ENCODE measurements at regions not wholly inside any gene's neighbourhood (a gene's known extent, or its start where the extent isn't known, plus 50 kb on each side); places are given as distances from the start of the nearest gene placed in this dataset.
A peak's percentile ranks its signal among the peaks of the same experiment; 100 is the strongest.

GRCh38 chr15:70469651-70470555, 293.5 kb downstream of the UACA start:
- DNase-seq: no peak

GRCh38 chr15:70469182-70469581, 294.2 kb downstream of the UACA start:
- DNase-seq: no peak

GRCh38 chr15:70466895-70467529, 296.3 kb downstream of the UACA start:
- peak; percentile 27 for DNase-seq

DNA sequence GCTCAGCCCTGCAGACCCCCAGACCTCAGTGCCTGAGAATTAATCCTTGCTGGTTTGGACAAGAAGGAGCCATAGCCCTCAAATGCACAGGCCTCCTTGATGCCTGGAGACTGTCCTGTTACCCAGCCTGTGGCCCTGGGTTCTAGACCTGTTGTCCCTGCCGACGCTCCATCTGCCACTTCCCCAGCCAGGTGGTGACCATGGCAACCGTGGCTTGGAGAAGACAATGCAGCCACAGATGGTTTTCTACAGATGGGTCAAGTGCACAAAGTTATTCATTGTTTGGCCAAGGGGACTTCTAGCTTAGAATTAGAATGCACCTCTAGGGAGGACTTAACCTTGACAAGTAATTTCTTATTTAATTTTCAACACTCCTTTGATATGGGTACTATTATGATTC, 297.1 kb downstream of the UACA start:
- DNase-seq: no peak

DNA sequence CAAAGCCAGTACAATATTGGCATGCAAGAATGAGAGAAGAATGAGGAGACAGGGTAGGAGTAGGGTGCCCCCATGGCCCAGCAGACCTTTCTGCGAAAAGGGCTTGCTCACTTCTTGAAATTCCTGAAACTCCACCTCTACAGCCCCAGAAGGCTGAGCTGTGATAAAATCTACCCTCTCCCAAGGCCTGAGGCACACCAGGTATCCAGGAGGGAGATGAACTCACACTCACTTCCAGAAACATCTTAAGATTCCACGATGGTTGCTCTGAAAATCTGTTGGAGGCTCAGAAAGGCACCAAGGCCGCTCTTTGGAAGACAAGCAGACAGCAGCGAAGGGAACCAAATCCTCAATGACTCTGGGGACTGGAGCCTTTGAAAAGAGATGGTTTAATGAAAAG, 297.5 kb downstream of the UACA start:
- no peak for DNase-seq

- DNase-seq: no peak
Observed at GRCh38 chr15:70463453-70463834, 299.9 kb downstream of the UACA start.

DNA sequence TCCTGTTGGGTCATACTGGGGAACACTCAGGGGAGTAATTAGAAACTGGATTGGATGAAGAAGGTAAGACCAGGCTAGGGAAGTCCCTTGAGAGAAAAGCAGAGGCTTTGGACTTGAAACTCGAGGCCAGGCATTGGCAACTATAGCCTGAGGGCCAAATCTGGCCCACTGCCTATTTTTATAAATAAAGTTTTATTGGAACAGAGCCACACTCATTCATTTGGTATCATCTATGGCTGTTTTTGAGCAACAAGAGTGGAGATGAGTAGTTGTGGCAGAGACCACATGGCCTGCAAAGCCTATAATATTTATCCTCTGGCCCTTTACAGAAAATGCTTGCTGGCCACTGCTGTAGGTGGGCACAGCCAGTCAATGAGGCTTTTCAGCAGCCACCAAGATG, 301.4 kb downstream of the UACA start:
- no peak for DNase-seq

- no peak for DNase-seq
Observed at GRCh38 chr15:70461017-70461416, 302.3 kb downstream of the UACA start.

DNA sequence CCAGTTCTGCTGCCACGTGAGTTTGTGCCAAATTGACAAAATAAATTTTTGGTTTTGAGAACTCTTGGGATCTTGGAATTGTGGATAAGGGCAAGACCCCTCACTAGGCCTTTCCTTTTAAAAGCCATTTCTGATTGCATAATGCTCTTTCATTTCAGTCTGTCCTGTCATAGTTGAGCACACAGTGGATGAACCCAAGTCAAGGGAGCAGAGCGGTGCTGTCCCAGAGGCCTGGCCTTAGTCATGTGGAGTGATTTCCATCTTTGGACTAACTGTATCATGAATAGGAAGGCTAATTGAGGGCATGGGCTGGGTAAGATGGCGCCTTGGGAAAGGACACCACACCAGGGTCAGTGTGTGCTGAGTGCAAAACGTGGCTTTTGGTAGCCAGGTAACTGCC, 304.0 kb downstream of the UACA start:
- no peak for DNase-seq

- DNase-seq: no peak
Observed at GRCh38 chr15:70453766-70454165, 309.6 kb downstream of the UACA start.

GRCh38 chr15:70453238-70453637, 310.1 kb downstream of the UACA start:
- DNase-seq: no peak

DNA sequence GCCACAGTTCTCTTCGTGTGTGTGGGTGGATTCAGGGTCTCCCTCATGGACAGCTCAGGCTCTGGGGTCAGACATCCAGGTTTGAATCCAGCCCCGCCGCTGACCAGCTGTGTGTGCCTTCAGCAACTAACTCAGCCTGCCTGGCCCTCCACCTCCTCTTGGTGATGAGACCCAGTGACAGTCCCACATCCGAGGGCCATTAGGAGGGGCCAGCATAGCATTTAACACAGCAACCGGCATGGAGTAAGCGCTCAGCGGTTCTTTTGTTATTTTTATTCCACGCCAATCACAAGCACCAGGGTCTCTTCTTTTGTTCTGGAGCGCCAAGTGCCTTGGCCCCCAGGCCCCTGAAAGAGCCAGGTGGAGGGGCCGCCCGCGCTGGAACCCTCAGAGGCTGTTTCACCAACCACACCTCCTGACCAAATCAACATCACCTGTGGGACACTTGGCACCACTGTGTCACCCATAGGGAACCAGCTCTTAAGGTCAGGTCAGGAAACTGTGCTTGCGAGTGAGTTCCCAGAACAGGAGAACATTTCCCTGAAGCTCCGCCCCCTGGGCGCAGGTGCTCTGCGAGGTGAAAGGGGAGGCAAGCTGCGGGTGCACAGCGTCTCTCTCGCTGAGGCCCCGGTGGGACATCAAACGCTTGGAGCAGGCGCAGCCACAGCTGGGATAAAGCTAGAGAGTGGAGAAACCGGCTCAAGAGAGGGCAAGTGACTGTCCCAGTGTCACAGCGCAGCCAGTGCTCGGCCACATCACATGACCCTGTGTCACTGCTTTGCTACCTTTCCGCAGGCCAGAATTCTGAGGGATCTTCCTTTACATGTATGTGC, 311.3 kb downstream of the UACA start:
- no peak for DNase-seq

GRCh38 chr15:70450142-70450443, 313.3 kb downstream of the UACA start:
- no peak for DNase-seq

- DNase-seq: no peak
Observed at GRCh38 chr15:70449311-70450141, 313.8 kb downstream of the UACA start.

- DNase-seq: no peak
Observed at GRCh38 chr15:70447928-70448698, 315.2 kb downstream of the UACA start.

DNA sequence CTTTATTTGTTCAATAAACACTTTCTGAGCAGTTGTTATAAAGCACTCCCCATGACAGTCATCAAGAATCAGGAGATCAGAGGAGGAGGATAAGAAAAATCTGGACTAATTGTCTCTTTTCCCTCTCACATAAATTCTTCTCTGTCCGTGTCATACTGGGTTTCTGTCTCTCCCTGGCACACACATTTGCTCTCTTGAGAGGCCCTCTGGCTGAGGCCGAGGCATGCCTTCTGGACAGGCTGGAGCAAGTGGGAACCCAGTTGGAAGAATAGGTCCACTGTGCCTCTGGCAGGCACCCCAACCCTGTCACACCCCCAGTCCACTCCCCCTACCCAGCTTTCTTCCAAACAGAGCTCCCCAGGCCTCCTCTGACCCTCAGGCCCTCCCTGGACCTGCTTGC, 315.8 kb downstream of the UACA start:
- DNase-seq: no peak

GRCh38 chr15:70447081-70447480, 316.3 kb downstream of the UACA start:
- DNase-seq: no peak

DNA sequence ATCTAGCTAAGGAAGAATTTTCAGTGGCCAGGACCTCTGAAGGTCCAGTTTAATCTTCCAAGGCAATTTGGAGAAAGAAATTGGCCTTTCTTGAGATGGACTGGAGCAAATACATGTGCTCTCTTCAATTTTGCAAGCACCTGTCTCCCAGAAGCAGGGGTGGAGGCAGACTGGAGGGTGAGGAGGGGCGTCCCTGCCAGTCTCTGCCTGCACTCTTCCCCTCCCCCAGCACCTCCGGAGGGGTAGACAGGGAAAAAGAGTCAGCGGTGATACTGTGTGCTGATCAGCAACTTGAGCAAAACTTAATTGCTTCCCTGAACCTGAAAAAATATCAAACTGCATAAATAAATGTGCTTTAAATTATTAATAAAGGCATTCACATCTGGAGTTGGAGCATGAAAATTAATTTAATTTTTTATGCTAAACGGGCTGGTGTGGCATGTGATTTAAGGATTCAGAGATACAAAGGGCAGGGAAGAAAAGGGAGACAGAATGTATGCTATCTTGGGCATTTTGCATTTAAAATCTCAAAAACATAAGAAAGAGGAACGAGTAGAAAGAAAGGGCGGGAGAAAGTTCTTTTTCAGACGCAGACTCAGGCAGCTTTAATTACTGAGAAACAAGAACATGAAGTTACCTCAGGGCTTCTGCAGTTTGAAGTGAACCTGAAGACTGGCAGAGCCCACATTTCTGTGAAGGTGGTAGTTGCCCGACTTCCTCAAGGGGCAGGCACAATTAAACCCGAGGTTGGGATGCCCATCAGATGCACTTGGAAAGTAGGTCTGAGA, 319.7 kb downstream of the UACA start:
- no peak for DNase-seq

DNA sequence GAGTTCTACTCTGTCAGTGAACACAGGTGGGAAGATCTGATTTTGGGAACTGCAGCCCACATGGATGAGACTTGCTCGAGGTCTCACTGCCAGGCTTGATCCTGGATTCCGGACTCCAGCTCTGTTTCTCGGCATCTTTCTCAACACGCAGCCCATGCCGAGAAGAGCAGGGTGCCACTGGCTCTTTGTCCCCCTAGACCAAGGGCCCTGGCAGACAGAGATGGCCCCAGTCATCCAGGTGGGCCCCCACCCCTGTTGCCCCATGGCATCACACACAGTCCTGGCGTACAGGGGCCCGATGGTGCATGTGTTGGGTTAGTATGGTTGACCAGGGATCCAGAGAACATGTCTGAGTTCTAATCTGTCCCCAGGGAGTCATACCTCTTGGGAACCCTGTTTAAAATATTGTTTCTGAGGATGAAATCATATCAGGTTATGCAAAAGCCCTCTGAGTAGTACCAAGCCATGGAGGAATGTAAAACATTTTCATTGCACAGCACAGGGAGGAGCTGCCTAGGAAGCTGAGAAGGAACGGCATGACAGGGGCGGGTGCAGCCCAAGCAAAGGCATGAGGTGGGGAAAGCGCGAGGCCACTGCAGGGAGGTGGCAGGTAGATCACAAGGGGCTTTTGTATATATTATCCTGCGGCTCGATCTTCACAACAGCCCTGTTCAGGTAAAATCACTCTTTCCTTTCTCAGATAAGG, 320.6 kb downstream of the UACA start:
- no peak for DNase-seq

- DNase-seq: no peak
Observed at GRCh38 chr15:70442211-70442610, 321.1 kb downstream of the UACA start.
